ENCODE measurements at regions not wholly inside any gene's neighbourhood (a gene's known extent, or its start where the extent isn't known, plus 50 kb on each side); places are given as distances from the start of the nearest gene placed in this dataset.

DNA sequence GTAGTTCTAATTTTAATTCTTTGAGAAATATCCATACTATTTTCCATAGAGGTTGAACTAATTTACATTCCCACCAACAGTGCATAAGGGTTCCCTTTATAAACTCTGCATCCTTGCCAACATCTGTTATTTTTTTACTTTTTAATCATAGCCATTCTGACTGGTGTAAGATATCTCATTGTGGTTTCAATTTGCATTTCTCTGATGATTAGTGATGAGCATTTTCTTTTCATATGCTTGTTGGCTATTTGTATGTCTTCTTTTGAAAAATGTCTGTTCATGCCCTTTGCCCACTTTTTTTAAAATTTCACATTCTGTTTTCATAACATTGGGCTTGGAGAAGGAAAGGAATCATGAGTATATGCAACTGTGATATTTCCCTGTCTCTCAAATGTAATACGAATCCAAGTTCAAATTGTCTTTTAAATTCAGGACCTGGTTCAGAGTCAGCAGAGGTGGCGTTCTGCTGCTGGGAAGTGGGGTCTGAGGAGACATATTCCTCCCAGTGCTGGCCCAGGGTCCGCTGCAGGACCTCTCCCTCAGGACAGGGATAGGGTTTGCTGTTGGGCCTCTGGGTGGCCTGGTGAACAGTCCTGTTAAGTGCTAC is 81.2 kb upstream of the ETV6 start:
- no peak overlapping the region for H3K27ac ChIP-seq
- TF ChIP-seq, protein P1, sequence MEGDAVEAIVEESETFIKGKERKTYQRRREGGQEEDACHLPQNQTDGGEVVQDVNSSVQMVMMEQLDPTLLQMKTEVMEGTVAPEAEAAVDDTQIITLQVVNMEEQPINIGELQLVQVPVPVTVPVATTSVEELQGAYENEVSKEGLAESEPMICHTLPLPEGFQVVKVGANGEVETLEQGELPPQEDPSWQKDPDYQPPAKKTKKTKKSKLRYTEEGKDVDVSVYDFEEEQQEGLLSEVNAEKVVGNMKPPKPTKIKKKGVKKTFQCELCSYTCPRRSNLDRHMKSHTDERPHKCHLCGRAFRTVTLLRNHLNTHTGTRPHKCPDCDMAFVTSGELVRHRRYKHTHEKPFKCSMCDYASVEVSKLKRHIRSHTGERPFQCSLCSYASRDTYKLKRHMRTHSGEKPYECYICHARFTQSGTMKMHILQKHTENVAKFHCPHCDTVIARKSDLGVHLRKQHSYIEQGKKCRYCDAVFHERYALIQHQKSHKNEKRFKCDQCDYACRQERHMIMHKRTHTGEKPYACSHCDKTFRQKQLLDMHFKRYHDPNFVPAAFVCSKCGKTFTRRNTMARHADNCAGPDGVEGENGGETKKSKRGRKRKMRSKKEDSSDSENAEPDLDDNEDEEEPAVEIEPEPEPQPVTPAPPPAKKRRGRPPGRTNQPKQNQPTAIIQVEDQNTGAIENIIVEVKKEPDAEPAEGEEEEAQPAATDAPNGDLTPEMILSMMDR (conservative IDR thresholded peaks at IDR 0.05): no peak
- TF ChIP-seq ZFX (IDR thresholded peaks at IDR 0.05): no peak

DNA sequence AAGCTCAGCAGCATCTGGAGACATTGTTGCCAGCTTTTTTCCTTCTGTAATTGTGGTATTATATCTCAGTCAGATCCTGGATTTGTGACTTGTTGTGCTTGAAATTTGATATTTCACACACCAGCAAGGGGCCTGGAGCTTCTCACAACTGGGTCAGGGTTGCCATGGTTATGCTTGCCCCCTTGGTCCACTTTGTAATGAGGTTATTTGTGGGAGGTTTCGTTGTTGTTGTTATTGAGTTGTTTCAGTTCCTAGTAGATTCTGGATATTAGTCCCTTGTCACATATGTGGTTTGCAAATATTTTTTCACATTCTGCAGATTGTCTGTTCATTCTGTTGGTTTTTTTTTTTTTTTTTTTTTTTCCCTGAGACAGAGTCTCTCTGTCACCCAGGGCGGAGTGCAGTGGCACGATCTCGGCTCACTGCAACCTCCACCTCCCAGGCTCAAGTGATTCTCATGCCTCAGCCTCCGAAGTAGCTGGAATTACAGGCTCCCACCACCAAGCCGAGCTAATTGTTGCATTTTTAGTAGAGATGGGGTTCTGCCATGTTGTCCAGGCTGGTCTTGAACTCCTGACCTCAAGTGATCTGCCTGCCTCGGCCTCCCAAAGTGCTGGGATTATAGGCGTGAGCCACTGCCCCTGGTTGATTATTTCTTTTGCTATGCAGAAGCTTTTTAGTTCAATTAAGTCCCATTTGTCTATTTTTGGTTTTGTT is 80.6 kb upstream of the ETV6 start:
- H3K27ac ChIP-seq: no peak overlapping the region
- no peak for TF ChIP-seq ZFX (IDR thresholded peaks at IDR 0.05)
- TF ChIP-seq, protein P1 (conservative IDR thresholded peaks at IDR 0.05): no peak

DNA sequence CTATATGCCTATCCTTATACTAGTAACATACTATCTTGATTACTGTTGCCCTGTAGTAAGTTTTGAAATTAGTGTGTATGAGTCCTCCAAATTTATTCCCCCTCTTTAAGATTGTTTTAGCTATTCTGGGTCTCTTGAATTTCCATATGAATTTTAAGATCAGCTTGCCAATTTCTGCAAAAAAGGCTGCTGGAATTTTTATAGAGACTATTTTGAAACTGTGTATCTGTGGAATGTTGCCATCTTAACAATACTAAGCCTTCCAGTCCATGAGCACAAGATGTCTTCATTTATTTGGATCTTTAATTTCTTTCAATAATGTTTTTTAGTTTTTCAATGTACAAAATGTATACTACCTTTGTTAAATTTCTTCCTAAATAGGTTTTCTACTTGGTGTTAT is 79.8 kb upstream of the ETV6 start:
- no peak for TF ChIP-seq ZFX (IDR thresholded peaks at IDR 0.05)
- TF ChIP-seq, protein P1 (conservative IDR thresholded peaks at IDR 0.05): no peak
- H3K27ac ChIP-seq: no peak overlapping the region

DNA sequence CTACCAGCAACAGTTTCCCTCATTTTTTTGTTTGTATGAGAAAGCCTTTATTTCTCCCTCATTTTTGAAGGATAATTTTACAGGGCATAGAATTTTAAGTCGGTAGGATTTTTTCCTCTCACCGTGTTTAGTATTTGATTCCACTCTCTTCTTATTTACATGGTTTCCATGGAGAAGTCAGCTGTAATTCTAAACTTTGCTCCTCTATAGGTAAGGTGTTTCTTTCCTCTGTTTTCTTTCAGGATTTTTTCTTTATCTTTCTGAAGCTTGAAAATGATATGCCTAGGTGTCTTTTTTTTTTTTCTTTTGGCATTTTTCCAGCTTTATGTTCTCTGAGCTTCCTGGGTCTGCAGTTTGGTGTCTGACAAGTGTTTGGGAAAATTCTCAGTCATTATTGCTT is 75.6 kb upstream of the ETV6 start:
- no peak overlapping the region for H3K27ac ChIP-seq
- TF ChIP-seq, protein P1 (conservative IDR thresholded peaks at IDR 0.05): no peak
- TF ChIP-seq ZFX (IDR thresholded peaks at IDR 0.05): no peak

DNA sequence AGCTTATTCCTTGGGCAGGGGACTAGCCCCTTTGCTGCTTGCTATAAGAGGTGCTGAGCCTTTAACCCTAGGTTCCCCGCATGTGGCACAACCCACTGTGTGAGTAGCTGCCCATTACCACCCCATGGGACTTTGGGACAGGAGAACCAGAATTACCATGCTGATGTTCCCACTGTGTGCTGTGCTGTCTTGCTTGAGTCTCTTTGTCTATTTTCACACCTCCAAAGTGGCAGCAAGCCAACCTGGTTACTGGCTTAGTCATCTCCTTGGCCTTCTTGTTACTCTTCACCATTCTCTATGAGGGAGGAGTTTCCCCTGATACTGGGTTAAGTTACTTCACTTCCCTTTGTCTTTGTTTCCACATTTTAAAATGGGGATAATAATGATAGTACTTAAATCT is 73.4 kb upstream of the ETV6 start:
- H3K27ac ChIP-seq: no peak overlapping the region
- TF ChIP-seq, protein P1 (conservative IDR thresholded peaks at IDR 0.05): no peak
- TF ChIP-seq ZFX (IDR thresholded peaks at IDR 0.05): no peak

DNA sequence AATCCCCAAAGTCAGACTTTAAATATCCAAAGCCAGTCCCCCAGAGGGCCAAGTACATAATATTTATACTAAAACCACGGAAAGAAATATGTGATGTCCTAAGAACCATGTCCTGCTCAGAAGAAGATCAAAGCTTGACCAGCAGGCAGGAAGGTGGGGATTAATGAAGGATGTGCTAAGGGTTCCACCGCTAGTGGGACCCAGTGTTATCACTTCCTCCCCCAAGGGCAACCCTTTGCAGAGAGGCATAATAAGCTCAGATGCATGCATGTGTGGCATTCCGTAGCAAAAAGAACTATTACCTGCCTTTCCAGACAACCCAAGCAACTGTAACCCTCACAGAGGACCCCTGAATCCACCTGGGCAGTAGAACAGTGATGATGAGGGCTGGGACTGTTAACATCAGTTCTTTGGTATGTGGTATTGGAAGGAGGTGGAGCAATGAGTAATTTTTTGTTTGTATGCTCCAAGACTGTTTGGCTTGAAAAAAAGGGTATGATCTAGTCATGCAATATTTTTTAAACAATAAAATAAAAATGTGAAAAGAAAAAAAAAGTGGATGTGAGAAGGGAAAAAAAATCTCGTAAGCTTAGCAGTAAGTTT is 71.7 kb upstream of the ETV6 start:
- no peak for TF ChIP-seq ZFX (IDR thresholded peaks at IDR 0.05)
- TF ChIP-seq, protein P1 (conservative IDR thresholded peaks at IDR 0.05): no peak
- no peak overlapping the region for H3K27ac ChIP-seq

DNA sequence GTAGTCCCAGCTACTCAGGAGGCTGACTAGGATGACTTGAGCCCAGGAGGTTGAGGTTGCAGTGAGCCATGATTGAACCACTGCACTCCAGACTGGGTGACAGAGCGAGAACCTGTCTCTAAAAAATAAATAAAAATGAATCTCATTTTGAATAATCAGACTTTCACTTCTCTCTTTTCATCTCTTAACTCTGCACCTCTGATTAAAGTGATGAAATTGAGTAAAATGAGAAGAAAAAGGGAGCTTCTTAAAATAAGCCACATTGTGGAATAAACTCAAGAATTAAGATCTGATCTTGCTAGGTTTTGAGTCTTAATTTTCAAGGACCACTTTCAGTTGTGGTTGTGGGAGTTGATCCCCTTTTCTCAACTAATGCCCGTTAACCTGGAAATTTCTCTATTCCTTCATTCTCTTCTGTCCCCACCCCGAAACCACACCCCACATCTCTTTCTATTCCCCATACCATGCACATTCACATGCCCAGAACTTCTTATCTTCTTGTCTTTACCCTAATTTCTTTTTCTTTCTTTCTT is 70.9 kb upstream of the ETV6 start:
- no peak overlapping the region for H3K27ac ChIP-seq
- TF ChIP-seq ZFX (IDR thresholded peaks at IDR 0.05): no peak
- TF ChIP-seq, protein P1 (conservative IDR thresholded peaks at IDR 0.05): no peak

Data from C4-2B (cell line).